Brain microvascular endothelial cell (primary cell): ENCODE measurements at regions not wholly inside any gene's neighbourhood (a gene's known extent, or its start where the extent isn't known, plus 50 kb on each side); places are given as distances from the start of the nearest gene placed in this dataset.

Source experiments
- DNase-seq: peaks from one replicate; pipeline ENCODE4 v3.0.0-alpha.2; 2020
- H3K27ac ChIP-seq: fragments of 250-450 bp; sonication (Bioruptor Pico); 2 replicates; pipeline ENCODE4 v1.5.1; 2020; ENCODE audit warnings: mild to moderate bottlenecking, moderate library complexity
- H3K27me3 ChIP-seq: fragments of 250-450 bp; sonication (Bioruptor Pico); replicated peaks from 2 replicates; pipeline ENCODE4 v1.5.1; 2020; ENCODE audit warnings: mild to moderate bottlenecking
- H3K36me3 ChIP-seq: fragments of 250-450 bp; sonication (Bioruptor Pico); replicated peaks from 2 replicates; pipeline ENCODE4 v1.5.1; 2020; ENCODE audit warnings: mild to moderate bottlenecking
- H3K4me3 ChIP-seq: 2 replicates; pipeline ENCODE4 v1.5.1; 2011; ENCODE audit warnings: low read depth, mild to moderate bottlenecking, control low read depth, low read length, moderate library complexity
- CTCF ChIP-seq: IDR thresholded peaks from 2 replicates; pipeline ENCODE4 v1.5.1; 2011; ENCODE audit warnings: low read depth, mild to moderate bottlenecking, moderate library complexity, low read length, control low read depth, inconsistent platforms; ENCODE audit errors: missing control alignments
- in situ Hi-C: cut with HindIII; loops from 2 replicates; pipeline ENCODE4 v1.10.0; 2017; ENCODE audit warnings: low sequenced_read_pairs, low pct_ligation_motif_present

GRCh38 chr12:90828621-90829020 is 126.4 kb downstream of the CCER1 start:
- Histone ChIP-seq H3K4me3 (no peak overlapping the region), H3K36me3 (no peaks in the 10 kb centered on the region), H3K27ac (no peak overlapping the region), H3K27me3 (no peaks in the 10 kb centered on the region)
- DNase-seq: no peak
- no peak for TF ChIP-seq CTCF
- in situ Hi-C loops: no loop called here

- Histone ChIP-seq H3K27me3 (no peaks in the 10 kb centered on the region), H3K36me3 (no peaks in the 10 kb centered on the region), H3K4me3 (no peak overlapping the region), H3K27ac (no peak overlapping the region)
- no peak for DNase-seq
- TF ChIP-seq CTCF: no peak
- in situ Hi-C loops: no loop called here
Measured at GRCh38 chr12:90827567-90827966, 127.4 kb downstream of the CCER1 start.

GRCh38 chr12:90826036-90826435 is 128.9 kb downstream of the CCER1 start:
- Histone ChIP-seq H3K27me3 (no peaks in the 10 kb centered on the region), H3K4me3 (no peak overlapping the region), H3K36me3 (no peaks in the 10 kb centered on the region), H3K27ac (no peak overlapping the region)
- in situ Hi-C loops: no loop called here
- TF ChIP-seq CTCF: no peak
- DNase-seq: no peak

GRCh38 chr12:90823859-90824258 is 131.1 kb downstream of the CCER1 start:
- TF ChIP-seq CTCF: no peak
- in situ Hi-C loops: no loop called here
- no peaks in the 10 kb centered on the region for H3K36me3 ChIP-seq
- H3K27me3 ChIP-seq: no peaks in the 10 kb centered on the region
- no peak overlapping the region for H3K27ac ChIP-seq
- DNase-seq: no peak
- no peak overlapping the region for H3K4me3 ChIP-seq

GRCh38 chr12:90819709-90820108 is 135.3 kb downstream of the CCER1 start:
- in situ Hi-C loops: no loop called here
- Histone ChIP-seq H3K27me3 (no peaks in the 10 kb centered on the region), H3K4me3 (no peak overlapping the region), H3K36me3 (no peaks in the 10 kb centered on the region), H3K27ac (no peak overlapping the region)
- TF ChIP-seq CTCF: no peak
- DNase-seq: no peak

GRCh38 chr12:90816353-90817089 is 138.5 kb downstream of the CCER1 start:
- H3K36me3 ChIP-seq: no peaks in the 10 kb centered on the region
- DNase-seq: peak; percentile 6
- no peak overlapping the region for H3K4me3 ChIP-seq
- TF ChIP-seq CTCF: no peak
- no peak overlapping the region for H3K27ac ChIP-seq
- H3K27me3 ChIP-seq: no peaks in the 10 kb centered on the region
- in situ Hi-C loops: no loop called here
